Right lung (tissue), 2 donors: ENCODE measurements at regions not wholly inside any gene's neighbourhood (a gene's known extent, or its start where the extent isn't known, plus 50 kb on each side); places are given as distances from the start of the nearest gene placed in this dataset.

Source experiments
- DNase-seq, 2 donors: peaks; one replicate each; pipeline ENCODE4 v3.0.0-alpha.2; 2013

DNA sequence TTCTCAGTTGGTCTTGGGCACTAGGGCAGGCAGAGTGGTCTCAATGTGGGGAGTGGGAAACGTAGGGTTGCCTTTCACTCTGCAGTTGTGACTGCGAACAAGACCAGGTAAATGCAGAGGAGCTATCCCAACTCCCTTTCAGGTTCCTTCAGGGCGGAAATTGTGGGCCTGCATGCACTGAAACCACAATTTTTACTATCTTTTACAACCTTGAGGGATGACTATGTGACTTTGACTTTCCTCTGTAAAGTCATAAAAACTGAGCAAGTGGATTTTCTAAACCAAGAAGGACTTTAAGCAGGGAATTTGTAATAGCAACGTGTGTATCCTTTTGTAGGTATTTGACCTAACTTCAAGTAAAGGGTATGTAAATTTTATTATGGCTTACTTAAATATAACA is 171.4 kb upstream of the CADPS start:
- no peak for DNase-seq

DNA sequence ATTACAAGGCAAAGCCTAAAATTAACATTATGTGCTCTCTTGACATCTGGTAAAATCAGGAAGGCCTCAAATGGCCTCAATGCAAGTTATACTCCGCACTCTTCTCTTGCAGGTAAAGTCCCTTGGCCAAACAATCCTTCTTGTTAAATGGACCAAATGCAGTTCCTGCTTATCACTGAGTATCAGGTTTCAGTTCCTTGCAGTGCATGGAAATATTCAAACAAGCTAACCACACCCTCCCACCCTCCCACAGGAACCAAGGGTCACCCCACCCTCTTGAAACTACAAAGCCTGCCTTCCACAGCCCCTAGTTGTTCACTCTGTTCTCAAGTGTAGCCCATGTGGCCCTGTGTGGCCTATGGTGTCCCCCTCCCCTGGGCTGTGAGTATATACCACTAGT is 171.9 kb upstream of the CADPS start:
- DNase-seq = no peak

DNA sequence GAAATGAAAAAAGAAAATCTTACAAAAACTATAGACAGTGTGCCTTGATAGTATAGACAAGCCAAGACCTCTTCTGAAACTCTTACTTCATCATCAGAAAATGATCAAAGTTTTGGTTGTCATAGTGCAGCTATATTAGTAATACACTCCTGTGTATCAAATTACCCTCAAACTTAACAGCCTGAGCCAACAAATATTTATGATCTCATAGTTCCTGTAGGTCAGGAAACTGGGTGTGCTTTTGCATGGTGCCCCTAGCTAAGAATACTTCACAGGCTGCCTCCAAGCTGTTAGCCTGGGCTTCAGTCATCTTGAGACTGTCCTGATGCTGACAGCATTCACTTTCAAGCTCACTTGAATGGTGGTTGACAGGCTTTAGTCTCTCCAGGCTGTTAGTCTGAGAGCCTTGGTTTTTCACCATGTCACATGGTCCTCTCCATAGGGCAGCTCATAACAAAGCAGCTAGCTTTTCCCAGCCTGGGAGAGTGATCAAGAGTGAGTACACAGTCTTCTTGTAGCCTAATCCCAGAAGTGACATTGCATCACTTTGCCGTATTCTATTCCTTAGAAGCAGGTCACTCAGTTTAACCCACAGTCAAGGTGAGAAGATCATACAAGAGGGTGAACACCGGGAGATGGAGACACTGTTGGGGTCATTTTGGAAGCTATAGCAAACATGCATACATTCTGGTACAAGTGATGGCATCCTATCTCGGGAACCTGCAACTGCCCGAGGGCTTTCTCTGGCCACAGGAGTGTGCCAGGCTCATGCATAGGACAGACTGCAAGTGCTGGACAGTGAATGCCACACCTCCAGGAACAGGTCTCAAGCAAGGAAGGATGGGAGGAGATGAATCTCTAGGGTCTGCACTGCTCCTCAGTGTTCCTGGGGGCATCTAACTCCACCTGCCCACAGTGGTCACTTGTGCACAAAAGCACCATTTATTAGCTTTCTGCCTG is 173.4 kb upstream of the CADPS start:
- no peak for DNase-seq

DNA sequence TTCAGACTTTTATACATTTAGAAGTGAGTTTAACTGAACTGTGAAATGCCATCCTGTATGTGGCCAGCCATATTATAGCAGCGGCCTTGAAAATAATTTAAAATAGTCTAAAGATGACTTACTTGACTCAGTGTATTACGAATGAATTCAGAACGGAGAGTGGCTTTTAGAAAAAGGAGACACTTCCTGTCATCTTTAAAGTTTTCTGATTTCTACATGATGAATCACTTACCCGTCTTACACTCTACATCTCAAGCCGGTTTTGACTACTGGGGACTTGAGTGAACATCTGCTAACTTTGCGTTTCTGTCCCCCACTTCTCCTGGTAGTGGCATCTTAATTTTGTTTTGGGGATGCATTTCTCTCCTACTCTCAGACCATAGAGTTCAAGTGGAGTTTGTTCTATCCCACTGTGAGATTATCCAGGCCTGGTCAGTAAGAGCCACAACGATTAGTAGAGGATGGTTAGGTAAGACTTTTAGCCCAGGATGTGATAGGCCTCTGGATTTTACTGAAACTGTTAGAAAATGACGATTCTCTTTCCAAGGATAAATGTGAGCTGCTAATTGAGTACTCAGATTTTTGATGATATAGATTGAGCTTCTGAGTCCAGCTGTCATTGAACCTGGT is 175.4 kb upstream of the CADPS start:
- DNase-seq = no peak

DNA sequence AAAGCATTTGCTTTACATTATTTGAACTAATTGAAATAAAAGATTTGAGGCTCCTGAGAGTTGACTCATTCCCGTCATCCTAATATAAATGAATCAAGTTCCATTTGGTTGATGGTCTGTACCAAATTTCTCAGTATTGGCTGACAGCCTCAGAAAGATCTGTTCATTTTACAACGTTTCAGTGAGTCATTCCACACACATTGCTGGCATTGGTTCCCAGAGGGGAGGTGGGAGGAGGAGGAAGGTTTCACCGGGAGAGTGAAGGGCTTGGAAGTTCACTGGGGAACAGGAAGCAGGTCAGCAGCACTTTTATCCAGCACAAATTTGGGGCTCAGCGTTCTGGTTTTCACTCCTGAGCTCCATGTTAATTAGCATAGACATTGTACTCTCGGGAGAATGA is 176.7 kb upstream of the CADPS start:
- no peak for DNase-seq

DNA sequence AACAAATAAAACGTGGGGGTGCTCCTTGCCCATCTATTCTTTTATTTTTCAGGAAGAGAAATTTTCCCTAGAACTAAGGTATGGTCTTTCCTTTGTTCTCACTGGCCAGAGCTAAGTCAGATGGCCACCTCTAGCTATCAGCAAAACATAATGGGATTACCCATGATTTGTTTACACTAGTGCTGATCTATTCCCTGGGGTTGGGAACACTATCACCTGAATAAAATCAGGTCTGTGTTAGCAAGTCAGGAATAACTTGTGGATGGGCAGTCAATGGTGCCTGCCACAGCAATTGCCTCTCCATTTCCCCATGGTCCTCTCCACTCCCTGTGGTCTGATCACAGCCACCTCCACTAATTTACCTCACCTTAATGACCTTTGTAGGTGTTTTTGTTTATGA is 181.7 kb upstream of the CADPS start:
- DNase-seq = no peak

DNA sequence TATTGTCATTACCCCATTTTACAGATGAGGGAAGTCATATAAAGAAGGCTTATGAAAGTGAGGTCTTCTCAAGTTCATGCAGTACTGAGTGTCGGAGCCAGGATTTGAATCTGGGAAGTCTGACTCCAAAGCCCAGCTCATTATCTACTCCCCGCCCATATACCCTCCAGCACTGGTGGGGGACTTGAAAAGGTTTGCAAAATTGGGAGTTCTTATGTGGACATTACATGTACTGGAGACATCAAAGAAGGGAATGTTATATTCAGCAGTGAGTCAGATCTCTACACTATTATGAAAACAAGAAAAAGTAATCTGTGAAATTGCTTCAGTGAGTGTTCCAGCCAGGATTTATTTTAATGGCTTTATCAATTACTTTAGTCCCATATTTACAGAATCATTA is 185.2 kb upstream of the CADPS start:
- no peak for DNase-seq

DNA sequence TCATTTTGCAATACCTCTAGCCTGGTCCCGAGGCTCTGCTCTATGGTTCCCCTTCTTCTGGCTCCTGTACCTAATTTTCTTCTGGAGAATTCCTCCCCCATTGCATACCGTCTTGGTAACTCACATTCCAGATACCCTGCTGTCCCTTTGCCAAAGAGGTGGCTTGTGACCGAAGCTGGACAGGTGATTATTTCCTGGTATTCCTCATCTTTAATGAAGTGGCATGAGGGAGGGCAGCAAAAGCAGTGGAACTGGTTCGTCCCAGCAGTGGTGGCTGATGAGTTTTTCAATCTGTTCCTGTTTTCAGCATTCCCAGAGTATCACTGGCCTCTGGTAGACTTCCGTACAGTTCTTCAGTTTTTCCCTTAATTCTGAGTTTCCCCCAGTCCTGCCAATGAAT is 186.2 kb upstream of the CADPS start:
- DNase-seq = no peak

DNA sequence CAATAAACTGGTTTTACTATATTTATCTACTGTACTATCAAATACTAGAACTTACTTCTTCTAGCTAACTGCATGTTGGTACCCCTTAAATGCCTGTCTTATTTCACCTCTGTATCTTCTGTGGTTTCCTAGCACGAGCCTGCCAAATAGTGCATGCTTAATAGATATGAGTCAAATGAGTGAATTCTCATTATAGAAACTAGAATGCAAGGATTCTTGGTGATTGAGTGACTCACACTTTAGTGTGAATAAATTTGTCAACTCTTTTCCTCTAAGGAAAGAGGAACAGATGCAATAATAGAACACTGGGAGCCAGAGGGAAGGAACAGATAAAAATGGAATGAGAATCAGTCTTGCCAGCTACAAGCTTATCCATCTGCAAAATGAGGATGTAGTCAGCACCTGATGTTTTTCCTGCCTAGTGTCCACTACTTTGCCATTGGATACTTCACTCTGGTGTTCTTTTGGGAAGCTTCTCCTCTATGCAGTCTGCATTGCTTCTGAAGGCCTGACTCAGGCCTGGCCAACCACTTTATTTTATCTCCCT is 189.1 kb upstream of the CADPS start:
- DNase-seq = no peak

DNA sequence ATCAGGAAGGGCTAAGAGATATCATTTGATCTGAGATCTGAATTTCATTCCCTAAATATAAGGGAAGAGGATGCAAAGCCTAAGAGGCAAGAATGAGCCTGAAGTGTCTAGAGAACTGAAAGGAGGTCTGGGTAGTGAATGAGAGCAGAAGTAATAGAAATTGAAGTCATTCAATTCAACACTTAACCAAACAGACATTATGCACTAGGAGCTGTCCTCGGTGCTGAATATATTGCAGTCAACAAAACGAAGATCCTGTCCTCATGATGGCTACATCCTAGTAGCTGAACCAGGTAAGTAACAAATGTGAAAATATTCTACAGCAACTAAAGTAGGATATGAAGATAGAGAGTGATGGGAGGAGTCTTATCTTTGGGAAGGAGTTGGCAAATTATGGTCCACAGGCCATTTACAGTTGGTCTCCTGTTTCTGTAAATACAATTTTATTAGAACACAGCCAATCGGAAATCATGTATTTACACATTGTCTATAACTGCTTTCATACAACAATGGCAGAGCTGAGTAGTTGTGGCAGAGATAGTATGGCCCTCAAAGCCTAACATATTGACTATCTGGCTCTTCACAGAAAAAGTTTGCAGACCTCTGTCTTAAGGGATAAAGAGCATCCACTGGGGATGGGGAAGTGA is 192.9 kb upstream of the CADPS start:
- peak; percentile 16 to 28 for DNase-seq

DNA sequence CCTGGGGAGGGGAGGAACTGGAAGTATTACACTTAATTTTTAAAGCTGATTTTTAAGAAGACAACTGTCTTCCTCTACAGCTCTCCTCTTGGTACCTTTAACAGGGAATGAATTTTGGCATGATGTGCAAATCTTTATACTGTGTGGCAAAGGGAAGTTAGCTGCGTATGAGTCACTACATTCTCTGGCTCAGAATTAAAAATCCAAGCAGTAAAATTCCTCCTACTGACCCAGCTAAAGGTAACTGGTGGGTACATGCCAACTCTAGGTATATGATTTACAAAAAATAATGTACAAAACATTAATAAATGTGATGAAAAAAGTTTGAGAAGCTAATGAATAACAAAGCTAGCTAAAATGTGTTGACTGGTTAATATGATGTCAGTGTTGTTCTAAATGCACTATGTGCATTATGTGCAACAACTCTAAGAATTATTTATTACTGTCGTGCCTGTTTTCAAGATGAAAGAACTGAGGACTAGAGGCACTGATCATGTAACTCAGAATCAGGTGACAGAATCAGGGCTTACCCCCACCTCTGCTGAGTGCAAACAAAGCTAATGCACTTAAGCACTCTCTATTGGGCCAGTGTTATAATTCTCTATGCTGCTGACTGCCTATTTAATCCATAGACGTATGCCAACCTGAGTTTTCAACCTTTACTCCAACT is 194.7 kb upstream of the CADPS start:
- DNase-seq = no peak

DNA sequence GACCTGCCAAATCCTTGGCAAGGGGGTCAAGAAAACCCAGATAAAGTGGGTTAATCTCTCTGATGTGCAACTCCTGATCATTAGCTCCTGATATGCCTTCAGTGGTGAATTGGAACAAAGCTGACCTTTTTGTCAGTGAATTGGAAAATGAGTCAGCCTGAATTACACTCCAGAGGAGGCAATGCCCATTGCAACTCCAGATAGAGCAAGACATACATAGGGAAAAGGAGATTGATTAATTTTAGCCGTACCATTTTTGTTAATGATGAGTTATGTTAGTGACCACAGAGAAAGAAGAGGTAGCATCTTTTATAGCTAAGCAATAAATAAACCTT is 195.2 kb upstream of the CADPS start:
- DNase-seq = no peak

DNA sequence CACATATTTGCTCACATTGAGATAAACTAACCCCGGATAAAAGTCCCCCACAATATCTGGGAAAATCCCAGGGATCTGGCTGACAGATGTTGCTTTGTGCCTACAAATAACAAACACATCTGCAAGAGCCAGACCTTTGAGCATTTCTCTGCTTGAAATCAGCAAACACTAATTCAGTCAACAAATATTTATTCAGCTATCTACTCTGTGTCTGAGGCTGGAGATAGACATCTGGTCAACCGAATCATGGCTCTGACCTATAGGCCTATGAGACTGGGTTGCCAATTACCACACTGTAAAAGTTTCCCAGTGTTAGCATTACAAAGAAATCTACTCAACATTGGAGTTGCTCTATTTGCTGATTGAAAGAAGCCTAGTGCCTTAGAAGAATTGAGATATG is 201.1 kb upstream of the CADPS start:
- DNase-seq = no peak

DNA sequence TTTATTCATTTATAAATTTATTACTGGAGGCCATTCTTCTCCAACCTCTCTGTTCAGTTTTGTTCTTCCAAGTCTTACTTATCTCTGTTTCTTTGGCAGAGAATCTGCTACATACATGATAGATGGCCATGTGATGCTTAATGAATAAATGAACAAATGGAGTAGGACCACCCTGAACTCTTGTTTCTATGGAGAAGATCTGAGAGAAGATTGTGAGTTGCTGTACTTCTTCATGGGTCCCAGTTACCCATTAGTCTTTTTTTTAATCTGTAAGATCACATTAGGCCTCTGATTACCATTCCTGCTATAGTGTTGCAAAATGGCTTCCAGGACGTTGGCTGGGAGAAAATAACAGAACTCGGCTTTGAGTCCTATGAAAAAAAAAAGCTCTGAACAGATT is 191.9 kb upstream of the SYNPR start:
- DNase-seq = no peak

DNA sequence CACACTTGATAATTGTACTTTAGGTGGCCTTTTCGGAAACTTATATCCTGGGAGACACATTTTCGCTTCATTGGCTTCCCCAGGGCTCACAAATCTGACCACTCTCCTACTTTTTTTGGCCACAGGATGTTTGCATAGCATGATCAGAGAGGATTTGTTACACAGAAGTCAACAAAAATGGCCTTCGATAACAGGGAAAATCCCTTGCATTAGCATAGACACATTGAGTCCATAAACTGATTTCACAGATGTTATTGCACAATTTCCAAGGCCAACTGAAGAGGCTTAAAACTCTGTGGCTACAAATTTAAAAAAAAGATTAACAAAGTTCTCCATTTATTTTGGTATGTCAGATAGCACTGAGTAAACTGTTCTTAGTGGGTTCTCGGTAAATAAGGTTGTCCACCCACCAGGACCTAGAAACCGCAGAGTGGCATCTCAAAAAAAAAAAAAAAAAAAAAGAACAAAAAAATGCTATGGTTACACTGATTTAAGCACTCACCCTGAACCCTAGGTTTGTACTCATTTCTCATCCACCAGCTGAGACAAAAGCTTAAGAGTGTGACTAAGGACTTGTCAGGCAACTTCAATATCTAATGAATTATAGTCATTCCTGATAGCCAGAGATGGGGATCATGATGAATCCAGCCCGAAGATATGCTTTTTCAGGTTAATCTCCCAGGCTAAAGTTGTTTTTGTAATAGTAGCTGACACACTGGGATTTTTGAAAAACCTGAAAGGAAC is 188.9 kb upstream of the SYNPR start:
- no peak for DNase-seq

DNA sequence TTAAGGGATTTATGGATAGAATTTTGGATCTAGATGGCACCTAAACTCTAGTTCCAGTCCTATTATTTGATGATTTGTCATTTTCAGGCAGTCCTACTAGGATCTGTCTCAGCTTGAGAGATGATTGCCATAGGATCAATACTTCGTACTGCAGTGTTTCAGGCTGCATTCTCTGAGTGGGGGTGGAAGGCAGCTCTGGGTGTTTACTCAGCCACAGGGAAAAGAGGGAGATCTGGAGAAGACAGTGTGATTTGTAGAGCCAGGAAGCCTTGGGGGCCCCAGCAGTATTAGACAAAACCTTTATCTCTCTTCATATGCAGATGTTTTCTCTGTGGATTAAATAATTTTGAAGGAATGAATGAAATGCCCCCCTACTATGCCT is 188.4 kb upstream of the SYNPR start:
- DNase-seq = no peak

DNA sequence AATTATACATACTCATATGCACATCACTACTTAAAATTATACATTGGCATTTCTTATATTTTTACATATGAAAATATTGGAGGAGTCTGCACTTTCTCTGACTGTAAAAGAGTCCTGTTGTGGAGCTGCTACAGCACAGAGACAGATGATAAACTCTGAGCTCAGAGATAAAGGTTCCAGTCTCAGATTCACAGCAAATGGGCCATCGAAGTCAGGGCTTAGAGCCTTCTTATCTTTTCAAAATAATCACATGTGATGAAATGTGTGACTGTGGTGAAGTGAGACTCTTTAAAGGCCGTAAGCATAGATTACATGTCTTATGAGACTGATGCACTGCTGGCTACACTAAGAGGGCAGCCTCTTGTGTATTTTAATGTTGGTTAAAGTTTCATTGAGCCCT is 187.5 kb upstream of the SYNPR start:
- DNase-seq = no peak

DNA sequence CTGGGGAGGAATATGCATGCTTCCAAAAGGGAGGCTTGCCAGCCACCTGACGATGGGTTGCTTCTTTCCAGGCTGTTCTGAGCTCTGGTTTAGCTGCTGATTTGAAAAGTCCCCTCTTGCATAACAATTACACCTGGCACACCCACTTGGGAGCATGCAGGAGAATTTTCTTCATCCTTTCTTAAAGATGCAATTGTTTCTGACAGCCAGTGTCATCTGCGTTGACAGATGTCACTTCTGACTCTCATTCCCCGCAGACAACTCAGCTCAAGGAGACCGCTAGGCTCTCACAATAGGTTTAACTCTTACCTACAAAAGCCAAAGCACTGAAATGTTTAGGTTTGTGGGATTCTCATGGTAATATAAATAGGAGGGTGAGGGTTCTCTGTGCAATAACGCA is 185.6 kb upstream of the SYNPR start:
- no peak for DNase-seq

DNA sequence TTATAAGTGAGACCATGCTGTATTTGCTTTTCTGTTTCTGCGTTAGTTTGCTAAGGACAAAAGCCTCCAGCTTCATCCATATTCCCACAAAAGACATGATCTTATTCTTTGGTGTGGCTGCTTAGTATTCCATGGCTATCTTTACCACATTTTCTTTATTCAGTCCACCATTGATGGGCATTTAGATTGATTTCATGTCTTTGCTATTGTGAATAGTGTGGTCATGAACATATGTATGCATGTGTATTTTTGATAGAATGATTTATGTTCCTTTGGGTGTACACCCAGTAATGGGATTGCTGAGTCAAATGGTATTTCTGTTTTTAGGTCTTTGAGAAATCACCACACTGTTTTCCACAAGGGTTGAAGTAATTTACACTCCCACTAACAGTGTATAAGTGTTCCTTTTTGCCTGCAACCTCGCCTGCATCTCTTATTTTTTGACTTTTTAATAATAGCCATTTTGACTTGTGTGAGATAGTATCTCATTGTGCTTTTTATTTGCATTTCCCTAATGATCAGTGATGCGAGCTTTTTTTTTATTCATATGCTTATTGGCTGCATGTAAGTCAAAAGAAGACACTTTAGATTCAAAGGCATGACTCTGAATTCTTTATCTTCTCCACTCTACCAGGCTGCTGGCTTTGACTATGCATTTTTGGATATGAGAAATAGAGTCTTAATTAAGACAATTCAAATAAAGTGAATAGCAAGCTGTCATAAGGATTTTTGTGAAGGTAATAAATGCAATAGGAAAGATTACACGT is 183.3 kb upstream of the SYNPR start:
- DNase-seq = no peak

DNA sequence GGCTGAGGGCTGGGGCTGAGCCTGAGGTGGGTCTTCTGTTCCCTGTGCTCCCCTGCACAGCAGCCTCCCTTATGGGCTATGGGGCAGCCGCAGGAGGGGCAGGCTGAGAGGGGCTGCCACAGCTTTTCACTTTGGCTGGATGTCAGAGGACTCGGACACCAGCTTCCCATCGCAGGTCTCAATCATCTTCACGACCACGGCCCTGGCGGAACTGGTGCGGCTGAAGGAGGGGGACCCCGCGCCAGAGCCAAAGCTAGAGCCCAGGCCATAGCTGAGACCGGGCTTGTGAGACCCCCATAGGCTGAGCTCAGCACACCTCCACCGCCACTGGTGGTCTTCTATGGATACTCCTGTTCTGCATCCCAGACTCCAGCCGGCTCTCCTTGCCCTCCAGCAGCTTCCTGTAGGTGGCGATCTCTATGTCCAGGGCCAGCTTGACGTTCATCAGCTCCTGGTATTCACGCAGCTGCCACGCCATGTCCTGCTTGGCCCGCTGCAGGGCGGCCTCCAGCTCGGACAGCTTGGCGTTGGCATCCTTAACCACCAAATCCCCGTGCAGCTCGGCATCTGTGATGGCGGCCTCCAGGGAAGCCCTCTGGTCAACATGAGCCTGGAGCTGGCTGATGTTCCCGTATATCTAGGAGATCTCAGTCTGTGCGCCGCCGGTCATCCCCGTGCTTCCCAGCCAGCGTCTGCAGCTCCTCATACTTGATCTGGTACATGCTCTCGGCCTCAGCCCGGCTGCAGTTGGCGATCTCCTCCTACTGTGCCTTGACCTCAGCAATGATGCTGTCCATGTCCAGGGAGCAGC is 181.7 kb upstream of the SYNPR start:
- no peak for DNase-seq
